NCI-H146 (cell line): ENCODE measurements at regions not wholly inside any gene's neighbourhood (a gene's known extent, or its start where the extent isn't known, plus 50 kb on each side); places are given as distances from the start of the nearest gene placed in this dataset.
"Not testable (repeated sequence)": the region's sequence is repeated elsewhere in the genome, so short reads cannot be mapped to it uniquely, and the experiment has no call there.

Experiments
- DNase-seq: peaks from one replicate; lab custom pipeline; 2025; lab: John Stamatoyannopoulos, UW

DNA sequence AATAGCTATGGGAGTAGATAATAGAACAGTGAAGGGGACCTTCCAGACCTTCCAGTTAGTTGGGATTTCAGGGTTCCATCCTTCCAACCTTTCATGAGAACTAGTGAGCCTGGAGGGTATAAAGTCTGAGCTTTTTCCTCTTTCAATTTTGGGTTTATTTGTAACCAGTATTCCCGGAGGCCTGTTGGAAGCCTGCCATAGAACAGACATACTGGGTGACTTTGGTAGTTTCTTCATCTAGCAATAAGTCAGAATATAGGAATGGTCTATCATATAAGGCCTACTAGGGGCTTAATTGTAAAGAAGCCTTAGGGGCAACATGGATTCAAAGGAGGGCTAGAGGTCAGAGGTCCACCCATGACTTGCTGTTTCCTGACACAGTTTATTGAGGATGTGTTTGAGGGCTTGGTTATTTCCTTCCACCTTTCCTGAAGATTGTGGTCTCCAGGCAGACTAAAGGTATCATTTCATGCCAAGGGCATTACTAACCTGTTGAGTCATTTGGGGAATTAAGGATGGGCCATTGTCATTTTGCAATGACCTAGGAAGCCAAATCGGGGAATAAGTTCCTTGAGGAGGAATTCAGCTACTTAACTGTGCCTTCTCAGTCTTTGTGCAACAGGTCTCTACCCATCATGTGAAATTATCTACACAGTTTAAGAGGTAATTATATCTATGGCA is 410.3 kb downstream of the SLC6A15 start:
- DNase-seq = no peak

GRCh38 chr12:84497819-84498218 is 414.8 kb downstream of the SLC6A15 start:
- peak; percentile 57 for DNase-seq

DNA sequence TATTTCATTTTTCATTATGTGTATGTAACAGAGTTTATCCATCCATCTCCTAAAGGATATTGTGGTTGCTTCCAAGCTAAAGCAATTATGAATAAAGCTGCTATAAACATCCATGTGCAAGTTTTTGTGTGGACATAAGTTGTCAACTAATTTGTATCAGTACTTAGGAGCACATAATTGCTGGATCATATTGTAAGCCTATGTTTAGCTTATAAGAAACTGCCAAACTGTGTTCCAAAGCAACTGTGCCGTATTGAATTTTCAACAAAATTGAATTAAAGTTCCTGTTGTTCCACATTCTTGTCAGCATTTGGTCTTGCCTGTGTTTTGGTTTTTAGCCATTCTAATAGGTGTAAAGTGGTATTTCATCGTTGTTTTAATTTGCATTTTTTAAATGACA is 416.9 kb downstream of the SLC6A15 start:
- DNase-seq = no peak

GRCh38 chr12:84492351-84492883 is 420.2 kb downstream of the SLC6A15 start:
- no peak for DNase-seq

DNA sequence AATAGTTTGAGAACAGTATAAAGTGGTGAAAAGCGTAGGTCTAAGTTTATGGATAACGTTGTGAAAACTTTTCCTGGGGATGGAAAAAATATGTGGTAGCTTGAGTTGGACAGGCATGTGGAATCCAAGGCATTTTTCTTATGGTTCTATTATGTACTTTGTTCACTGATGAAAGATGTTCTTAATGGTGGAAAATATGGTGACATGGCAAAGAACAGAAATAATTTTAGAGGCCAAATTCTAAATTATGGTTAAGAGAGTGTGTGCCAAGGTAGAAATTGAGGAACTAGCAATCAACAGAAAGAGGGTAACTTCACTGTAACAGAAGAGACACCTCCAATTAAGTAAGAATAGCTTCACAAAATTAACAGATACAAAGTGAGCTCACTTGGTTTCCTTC is 427.8 kb downstream of the SLC6A15 start:
- no peak for DNase-seq

GRCh38 chr12:84480803-84481202 is 431.8 kb downstream of the SLC6A15 start:
- no peak for DNase-seq

GRCh38 chr12:84470361-84470760 is 442.2 kb downstream of the SLC6A15 start:
- DNase-seq = no peak

DNA sequence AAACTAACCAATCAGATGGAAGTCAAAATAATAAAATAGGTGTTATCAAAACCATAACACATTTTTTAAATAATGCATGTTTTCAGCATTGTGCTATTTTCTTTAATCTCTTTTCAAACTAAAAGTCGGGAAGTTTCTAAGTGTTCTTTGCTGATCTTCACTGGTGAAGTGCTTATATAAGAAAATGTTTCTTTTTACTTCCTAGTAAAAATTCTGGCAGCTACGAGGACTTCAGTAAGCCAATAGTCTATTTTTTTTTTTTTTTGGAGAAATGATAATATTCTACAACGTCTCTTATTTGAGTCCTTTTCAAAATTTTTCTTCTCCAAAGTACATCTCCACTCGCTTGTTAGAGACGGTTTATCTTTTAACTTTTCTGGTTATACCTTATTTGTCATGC is 448.0 kb downstream of the SLC6A15 start:
- no peak for DNase-seq

DNA sequence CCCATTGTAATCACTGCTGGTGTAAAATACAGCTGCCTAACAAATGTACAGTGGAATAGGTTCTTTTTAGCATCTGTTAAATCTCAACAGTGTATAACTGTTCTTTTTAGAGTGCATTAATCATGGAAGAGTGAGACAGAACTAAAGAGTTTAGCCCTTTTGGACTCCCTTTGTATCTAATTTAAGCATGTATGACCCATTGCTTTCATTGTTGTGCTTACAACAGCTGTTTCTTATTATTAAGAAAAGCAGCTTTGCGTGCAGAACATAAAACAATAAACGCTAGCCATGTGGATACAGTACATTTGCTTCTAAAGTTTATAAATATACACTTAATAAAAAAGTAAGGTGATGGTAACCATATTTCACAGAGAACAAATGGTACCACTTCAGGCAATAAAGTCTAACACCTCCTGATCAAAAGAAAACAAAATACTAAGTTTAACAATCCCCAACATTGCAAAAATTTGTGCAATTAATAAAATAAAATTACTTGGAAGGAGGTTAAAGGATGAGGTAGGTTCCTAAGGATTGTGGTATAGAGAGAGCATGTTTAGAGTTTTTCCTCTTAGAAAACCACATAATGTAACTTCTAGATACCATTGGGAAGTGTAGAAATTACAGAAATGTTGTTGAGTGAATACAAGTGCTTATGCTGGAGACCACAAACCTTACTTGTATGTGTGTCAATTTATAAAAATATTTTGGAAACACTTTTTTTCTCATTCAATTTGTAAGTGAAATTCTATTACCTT is 448.7 kb downstream of the SLC6A15 start:
- no peak for DNase-seq

DNA sequence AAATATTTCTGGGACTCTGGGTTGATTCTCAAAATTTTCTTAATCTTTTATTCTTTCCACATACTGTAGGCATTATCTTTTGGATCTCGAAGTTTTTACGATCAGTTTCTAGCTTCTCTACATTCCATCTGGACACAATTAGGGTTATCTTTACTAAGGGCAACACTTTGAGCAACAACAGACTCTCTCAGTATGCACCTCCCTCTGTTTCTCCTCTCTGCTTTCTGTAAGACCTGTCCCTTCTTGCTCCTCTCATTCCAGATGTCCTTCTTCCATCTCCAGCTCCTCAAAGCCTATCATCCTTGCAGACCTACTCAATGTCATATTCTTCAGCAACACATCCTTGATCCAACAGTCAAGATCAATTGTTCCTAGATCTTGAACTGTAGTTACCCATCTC is 457.0 kb downstream of the SLC6A15 start:
- DNase-seq = no peak

GRCh38 chr12:84446478-84446877 is 466.1 kb downstream of the SLC6A15 start:
- not testable (repeated sequence) for DNase-seq

DNA sequence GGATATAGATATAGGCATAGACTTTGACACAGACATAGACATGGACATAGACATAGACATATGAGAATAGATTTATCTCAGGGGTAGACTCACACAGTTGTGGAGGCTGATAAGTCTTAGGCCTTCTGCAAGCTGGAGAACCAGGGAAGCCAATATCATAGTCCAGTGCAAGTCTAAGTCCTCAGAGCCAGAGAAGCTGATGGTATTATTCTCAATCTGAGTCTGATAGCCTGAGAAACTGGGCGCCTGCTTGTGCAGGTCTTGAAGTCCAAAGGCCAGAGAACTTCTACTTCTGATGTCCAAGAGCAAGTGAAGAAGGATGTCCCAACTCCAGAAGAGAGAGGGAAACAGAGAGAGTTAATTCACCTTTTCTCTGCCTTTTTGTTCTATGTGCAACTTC is 476.5 kb downstream of the SLC6A15 start:
- DNase-seq = no peak

- no peak for DNase-seq
Measured at GRCh38 chr12:84435682-84436081, 476.9 kb downstream of the SLC6A15 start.

- DNase-seq = no peak
Measured at GRCh38 chr12:84422340-84422739, 490.3 kb downstream of the SLC6A15 start.

DNA sequence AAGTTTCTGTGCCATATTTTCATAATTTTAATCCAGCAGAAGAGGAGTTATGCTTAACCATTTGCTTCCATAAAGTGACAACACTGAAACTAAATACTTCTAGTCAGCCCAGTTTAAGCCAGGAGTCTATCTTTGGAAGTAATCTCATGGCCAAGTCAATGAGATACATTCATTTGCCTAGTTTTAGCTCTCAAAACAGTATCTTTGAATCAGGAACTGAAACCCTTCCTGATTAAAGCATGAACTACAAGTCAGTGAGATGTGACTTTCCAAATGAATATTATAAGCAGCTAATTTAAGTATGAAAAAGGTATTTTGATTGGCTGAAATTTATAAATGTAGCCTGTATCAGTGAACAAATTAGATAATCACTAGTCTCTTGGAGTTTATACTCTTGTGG is 491.5 kb downstream of the SLC6A15 start:
- no peak for DNase-seq

- no peak for DNase-seq
Measured at GRCh38 chr12:84416626-84417025, 496.0 kb downstream of the SLC6A15 start.

DNA sequence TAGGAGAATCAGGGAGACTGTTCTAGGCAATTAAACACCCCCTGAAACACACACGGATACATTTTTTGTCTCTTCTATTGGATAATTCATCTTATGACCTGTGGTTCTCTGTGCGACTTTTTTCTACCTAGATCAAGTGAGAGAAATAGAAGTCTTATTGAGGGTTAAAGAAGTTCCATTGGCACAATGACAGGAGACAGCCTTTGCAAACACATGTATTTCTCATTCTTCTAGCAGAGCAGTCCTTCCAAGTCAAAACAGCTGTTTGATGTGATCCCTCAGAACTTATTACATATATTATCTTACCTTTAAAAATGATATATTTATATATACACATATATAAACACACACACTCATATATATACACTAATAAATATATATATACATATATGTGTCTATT is 496.7 kb downstream of the SLC6A15 start:
- no peak for DNase-seq

- no peak for DNase-seq
Measured at GRCh38 chr12:84413656-84414055, 498.9 kb downstream of the SLC6A15 start.

DNA sequence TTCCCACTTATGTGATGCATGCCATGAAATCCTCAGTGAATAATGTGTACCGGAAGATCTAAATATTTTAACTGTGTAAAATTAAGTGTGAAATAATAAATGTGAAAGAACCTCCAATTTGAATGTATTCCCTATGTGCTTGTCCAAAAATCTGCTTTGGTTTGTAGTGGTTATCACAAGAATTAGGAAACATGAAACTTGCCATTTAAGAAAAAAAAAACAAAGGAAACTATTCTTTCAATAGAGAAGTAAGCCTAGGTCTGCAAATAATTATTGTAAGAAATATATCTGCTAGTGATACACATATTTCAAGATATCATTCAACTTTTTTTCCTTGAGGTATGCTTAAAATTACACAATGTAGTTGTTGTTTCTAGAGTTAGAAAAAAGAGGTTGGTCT is 500.4 kb downstream of the SLC6A15 start:
- DNase-seq = no peak

GRCh38 chr12:84411031-84411430 is 501.6 kb downstream of the SLC6A15 start:
- no peak for DNase-seq

DNA sequence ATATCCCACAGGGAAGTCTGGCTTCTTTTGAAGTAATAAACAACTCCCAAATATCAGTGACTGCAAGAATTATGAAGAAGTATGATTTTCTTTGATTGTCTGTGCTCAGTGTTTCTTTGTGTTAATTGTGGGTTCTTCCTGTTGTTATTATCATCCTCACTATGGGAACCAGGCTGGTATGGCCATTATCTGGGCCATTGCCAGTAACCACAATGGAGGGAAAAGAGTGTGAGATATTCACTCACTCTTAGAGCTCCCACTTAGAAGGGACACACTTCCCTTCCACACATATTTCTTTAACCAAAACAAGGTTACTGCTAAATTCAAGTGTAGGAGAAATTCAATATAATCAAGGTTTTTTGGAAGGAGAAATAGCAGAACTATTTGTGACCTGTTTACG is 503.7 kb downstream of the SLC6A15 start:
- no peak for DNase-seq

- not testable (repeated sequence) for DNase-seq
Measured at GRCh38 chr12:84406720-84407119, 505.9 kb downstream of the SLC6A15 start.

GRCh38 chr12:84397846-84398245 is 514.8 kb downstream of the SLC6A15 start:
- no peak for DNase-seq
